ENCODE measurements at regions not wholly inside any gene's neighbourhood (a gene's known extent, or its start where the extent isn't known, plus 50 kb on each side); places are given as distances from the start of the nearest gene placed in this dataset.

- no peaks in the 10 kb centered on the region for H3K36me3 ChIP-seq (ENCODE audit: insufficient read depth, low read length)
- no peak overlapping the region for H3K27ac ChIP-seq (ENCODE audit: low read depth, low read length, poor library complexity, severe bottlenecking)
- no peaks in the 10 kb centered on the region for H3K9me2 ChIP-seq (ENCODE audit: low read depth, low read length)
- H3K4me3 ChIP-seq (ENCODE audit: low read depth, low read length, poor library complexity, severe bottlenecking) = no peak overlapping the region
- H3K4me2 ChIP-seq (ENCODE audit: low read length) = no peak overlapping the region
- H3F3A ChIP-seq (ENCODE audit: insufficient read depth, low read length) = no peaks in the 10 kb centered on the region
- H3K4me1 ChIP-seq (ENCODE audit: insufficient read depth, low read length, severe bottlenecking) = no peaks in the 10 kb centered on the region
- no peak for TF ChIP-seq CTCF (IDR thresholded peaks at IDR 0.05; ENCODE audit: low read length)
- no peak for TF ChIP-seq EZH2 (IDR thresholded peaks at IDR 0.05; ENCODE audit: borderline replicate concordance, low read length)
- no peak overlapping the region for H2AFZ ChIP-seq (ENCODE audit: low read length)
- no peaks in the 10 kb centered on the region for H3K9me3 ChIP-seq (ENCODE audit: low read length)
- H3K27me3 ChIP-seq (ENCODE audit: insufficient read depth, low read length) = no peaks in the 10 kb centered on the region
- H3K9ac ChIP-seq (ENCODE audit: low read length) = no peak overlapping the region
- H4K20me1 ChIP-seq (ENCODE audit: insufficient read depth, low read length) = no peaks in the 10 kb centered on the region
- no peaks in the 10 kb centered on the region for H3K79me2 ChIP-seq (ENCODE audit: insufficient read depth, low read length)
Measured at GRCh38 chr18:68263481-68263880, 451.4 kb downstream of the TMX3 start.

GRCh38 chr18:68262690-68263294 is 452.1 kb downstream of the TMX3 start:
- Histone ChIP-seq H3F3A (ENCODE audit: insufficient read depth, low read length) (no peaks in the 10 kb centered on the region), H3K36me3 (ENCODE audit: insufficient read depth, low read length) (no peaks in the 10 kb centered on the region), H3K79me2 (ENCODE audit: insufficient read depth, low read length) (no peaks in the 10 kb centered on the region), H3K27me3 (ENCODE audit: insufficient read depth, low read length) (no peaks in the 10 kb centered on the region), H3K27ac (ENCODE audit: low read depth, low read length, poor library complexity, severe bottlenecking) (no peak overlapping the region), H4K20me1 (ENCODE audit: insufficient read depth, low read length) (no peaks in the 10 kb centered on the region), H2AFZ (ENCODE audit: low read length) (no peak overlapping the region), H3K9me3 (ENCODE audit: low read length) (no peaks in the 10 kb centered on the region), H3K4me1 (ENCODE audit: insufficient read depth, low read length, severe bottlenecking) (no peaks in the 10 kb centered on the region), H3K4me2 (ENCODE audit: low read length) (no peak overlapping the region), H3K4me3 (ENCODE audit: low read depth, low read length, poor library complexity, severe bottlenecking) (no peak overlapping the region), H3K9me2 (ENCODE audit: low read depth, low read length) (no peaks in the 10 kb centered on the region), H3K9ac (ENCODE audit: low read length) (no peak overlapping the region)
- TF ChIP-seq CTCF (IDR thresholded peaks at IDR 0.05; ENCODE audit: low read length) (no peak), EZH2 (IDR thresholded peaks at IDR 0.05; ENCODE audit: borderline replicate concordance, low read length) (no peak)

- H3K27ac ChIP-seq (ENCODE audit: low read depth, low read length, poor library complexity, severe bottlenecking) = no peak overlapping the region
- no peaks in the 10 kb centered on the region for H3K9me2 ChIP-seq (ENCODE audit: low read depth, low read length)
- no peak overlapping the region for H3K9ac ChIP-seq (ENCODE audit: low read length)
- no peaks in the 10 kb centered on the region for H3K79me2 ChIP-seq (ENCODE audit: insufficient read depth, low read length)
- no peaks in the 10 kb centered on the region for H3F3A ChIP-seq (ENCODE audit: insufficient read depth, low read length)
- no peak overlapping the region for H3K4me3 ChIP-seq (ENCODE audit: low read depth, low read length, poor library complexity, severe bottlenecking)
- TF ChIP-seq CTCF (IDR thresholded peaks at IDR 0.05; ENCODE audit: low read length) (no peak), EZH2 (IDR thresholded peaks at IDR 0.05; ENCODE audit: borderline replicate concordance, low read length) (no peak)
- no peaks in the 10 kb centered on the region for H4K20me1 ChIP-seq (ENCODE audit: insufficient read depth, low read length)
- no peak overlapping the region for H3K4me2 ChIP-seq (ENCODE audit: low read length)
- no peaks in the 10 kb centered on the region for H3K36me3 ChIP-seq (ENCODE audit: insufficient read depth, low read length)
- no peaks in the 10 kb centered on the region for H3K9me3 ChIP-seq (ENCODE audit: low read length)
- H3K27me3 ChIP-seq (ENCODE audit: insufficient read depth, low read length) = no peaks in the 10 kb centered on the region
- H3K4me1 ChIP-seq (ENCODE audit: insufficient read depth, low read length, severe bottlenecking) = no peaks in the 10 kb centered on the region
- H2AFZ ChIP-seq (ENCODE audit: low read length) = no peak overlapping the region
Measured at GRCh38 chr18:68256418-68257067, 458.4 kb downstream of the TMX3 start.

All from OCI-LY1 (cell line).